H1 (cell line): ENCODE measurements at regions not wholly inside any gene's neighbourhood (a gene's known extent, or its start where the extent isn't known, plus 50 kb on each side); places are given as distances from the start of the nearest gene placed in this dataset.

ENCODE experiments used
- CHD7 ChIP-seq: fragments of 300-600 bp; sonication (generic); IDR thresholded peaks from 2 replicates; pipeline ENCODE4 v1.7.1; 2012; ENCODE audit warnings: low read length, moderate library complexity, mild to moderate bottlenecking, inconsistent platforms; ENCODE audit not compliant: insufficient replicate concordance
- EZH2 ChIP-seq: fragments of 200-600 bp; sonication (generic); IDR thresholded peaks from 2 replicates; pipeline ENCODE4 v1.7.1; 2012; ENCODE audit warnings: low read depth, mild to moderate bottlenecking, moderate library complexity, low read length, inconsistent platforms; ENCODE audit not compliant: severe bottlenecking
- PHF8 ChIP-seq: fragments of 200-600 bp; sonication (generic); conservative IDR thresholded peaks from 2 replicates; pipeline ENCODE4 v1.7.1; 2012; ENCODE audit warnings: low read depth, mild to moderate bottlenecking, inconsistent platforms, low read length, moderate library complexity
- SP4 ChIP-seq: IDR thresholded peaks from 2 replicates; pipeline ENCODE4 v1.6.1; 2012; ENCODE audit warnings: low read length, inconsistent platforms
- SRF ChIP-seq: IDR thresholded peaks from 2 replicates; pipeline ENCODE4 v1.6.1; 2011; ENCODE audit warnings: mild to moderate bottlenecking, low read depth, low read length, moderate library complexity
- TAF1 ChIP-seq: IDR thresholded peaks from 2 replicates; pipeline ENCODE4 v1.6.1; 2011; ENCODE audit warnings: mild to moderate bottlenecking, low read depth, low read length
- TEAD4 ChIP-seq: IDR thresholded peaks from 2 replicates; pipeline ENCODE4 v1.6.1; 2012; ENCODE audit warnings: low read depth, low read length, inconsistent platforms, mixed read lengths

GRCh38 chr4:188988131-188988530 lies 848.9 kb downstream of the TRIML1 start (continued):
- TF ChIP-seq CHD7 (no peak), TAF1 (no peak), EZH2 (no peak), SP4 (no peak), TEAD4 (no peak), SRF (no peak), PHF8 (no peak)
